ENCODE measurements at regions not wholly inside any gene's neighbourhood (a gene's known extent, or its start where the extent isn't known, plus 50 kb on each side); places are given as distances from the start of the nearest gene placed in this dataset.

- no peak for TF ChIP-seq CTCF (IDR thresholded peaks at IDR 0.05; ENCODE audit: low read depth, low read length)
- DNase-seq (ENCODE audit: extremely low read depth, low read depth) = no peak
Observed at GRCh38 chr4:128600410-128600809, 209.1 kb upstream of the JADE1 start.

- no peak for DNase-seq (ENCODE audit: extremely low read depth, low read depth)
- TF ChIP-seq CTCF (IDR thresholded peaks at IDR 0.05; ENCODE audit: low read depth, low read length) = no peak
Observed at GRCh38 chr4:128597500-128597899, 212.0 kb upstream of the JADE1 start.

- no peak for TF ChIP-seq CTCF (IDR thresholded peaks at IDR 0.05; ENCODE audit: low read depth, low read length)
- no peak for DNase-seq (ENCODE audit: extremely low read depth, low read depth)
Observed at GRCh38 chr4:128596853-128597252, 212.6 kb upstream of the JADE1 start.

GRCh38 chr4:128596115-128596514 lies 213.4 kb upstream of the JADE1 start:
- no peak for TF ChIP-seq CTCF (IDR thresholded peaks at IDR 0.05; ENCODE audit: low read depth, low read length)
- DNase-seq (ENCODE audit: extremely low read depth, low read depth) = no peak

GRCh38 chr4:128591482-128591881 lies 218.0 kb upstream of the JADE1 start:
- DNase-seq (ENCODE audit: extremely low read depth, low read depth) = no peak
- no peak for TF ChIP-seq CTCF (IDR thresholded peaks at IDR 0.05; ENCODE audit: low read depth, low read length)

GRCh38 chr4:128590773-128591172 lies 218.7 kb upstream of the JADE1 start:
- DNase-seq (ENCODE audit: extremely low read depth, low read depth) = no peak
- TF ChIP-seq CTCF (IDR thresholded peaks at IDR 0.05; ENCODE audit: low read depth, low read length) = no peak

GRCh38 chr4:128590034-128590740 lies 219.3 kb upstream of the JADE1 start:
- DNase-seq (ENCODE audit: extremely low read depth, low read depth) = no peak
- TF ChIP-seq CTCF (IDR thresholded peaks at IDR 0.05; ENCODE audit: low read depth, low read length) = no peak

All from AG09319 (cell line).